Motor neuron (in vitro differentiated cells): ENCODE measurements at regions not wholly inside any gene's neighbourhood (a gene's known extent, or its start where the extent isn't known, plus 50 kb on each side); places are given as distances from the start of the nearest gene placed in this dataset.
"Not testable (repeated sequence)": the region's sequence is repeated elsewhere in the genome, so short reads cannot be mapped to it uniquely, and the experiment has no call there.

ENCODE experiments used
- ATAC-seq, 8 experiments: fragments of 200-7000 bp; cut with Tn5 transposase; replicated peaks in 6 of 8; 2 replicates each; pipeline ENCODE4 v1.8.0; 2021; ENCODE audit warnings: mild to moderate bottlenecking in 8 of 8, moderate library complexity in 8 of 8
- H3K27ac ChIP-seq, 2 donors: fragments of 250-450 bp; sonication (Bioruptor Pico); 2 replicates each; pipeline ENCODE4 v1.9.0; 2021; ENCODE audit warnings: antibody characterized with exemption in 2 of 2, mild to moderate bottlenecking in 2 of 2, moderate library complexity in 1 of 2
- H3K4me1 ChIP-seq, 2 donors: fragments of 250-450 bp; sonication (Bioruptor Pico); replicated peaks in 1 of 2; 2 replicates each; pipeline ENCODE4 v1.6.1; 2021; ENCODE audit warnings: antibody characterized with exemption in 2 of 2, mild to moderate bottlenecking in 2 of 2, moderate library complexity in 1 of 2
- H3K4me3 ChIP-seq, 5 donors: fragments of 250-450 bp; sonication (Bioruptor Pico); 2 replicates each; pipeline ENCODE4 v1.9.0; 2021; ENCODE audit warnings: antibody characterized with exemption in 5 of 5, mild to moderate bottlenecking in 5 of 5, moderate library complexity in 4 of 5
- WGBS, 10 experiments: fragments of 450-650 bp; shearing (Covaris generic); methylation state at CpG; one replicate each; pipeline ENCODE4 v1.0.0; 2022; 5-methylcytosine and 5-hydroxymethylcytosine counted together
- in situ Hi-C, 9 experiments: fragments of 400-800 bp; cut with MboI; loops; one replicate each; pipeline ENCODE4 v1.15.0; 2021; ENCODE audit warnings: low sequenced_read_pairs in 9 of 9, low pct_unique_long_range_greater_than_20kb in 2 of 9; ENCODE audit not compliant: unreplicated experiment in 9 of 9

GRCh38 chr6:97726378-97726777, 443.4 kb upstream of the MMS22L start:
- 20 to 71% (median 50%) methylated on average over 1 to 2 of the region's 2 CpGs; no CpG with 5 or more reads in 3 of the 10 experiments for WGBS, 10 experiments
- no peak overlapping the region for H3K4me3 ChIP-seq
- peak; percentile 23 to 90 (median 76) for ATAC-seq
- H3K27ac ChIP-seq = no peak overlapping the region
- in situ Hi-C loops = no loop called here
- H3K4me1 ChIP-seq = peaks cover 0 to 22% of the 10 kb centered on the region in 2 donors

GRCh38 chr6:97732045-97732444, 449.0 kb upstream of the MMS22L start:
- H3K27ac ChIP-seq = no peak overlapping the region
- WGBS, 10 experiments = 21 to 100% (median 49%) methylated on average over 1 to 3 of the region's 3 CpGs; no CpG with 5 or more reads in 2 of the 10 experiments
- H3K4me1 ChIP-seq = peaks cover 0 to 32% of the 10 kb centered on the region in 2 donors
- in situ Hi-C loops = no loop called here
- H3K4me3 ChIP-seq = no peak overlapping the region
- ATAC-seq = peak in 5 of 8 experiments; percentile 35 to 82 (median 60)

- ATAC-seq = no peak
- in situ Hi-C loops = no loop called here
- H3K27ac ChIP-seq = no peak overlapping the region
- H3K4me1 ChIP-seq = no peaks in the 10 kb centered on the region
- WGBS, 10 experiments = 27 to 100% (median 90%) methylated on average over 1 to 3 of the region's 3 CpGs
- no peak overlapping the region for H3K4me3 ChIP-seq
These were observed 474.6 kb upstream of the MMS22L start for GRCh38 chr6:97757575-97757974.

- Histone ChIP-seq H3K4me1 (peaks cover 0 to 4% of the 10 kb centered on the region in 2 donors), H3K27ac (no peak overlapping the region), H3K4me3 (no peak overlapping the region)
- WGBS, 10 experiments = 0 to 100% (median 75%) methylated on average over 1 of the region's 1 CpG; no CpG with 5 or more reads in 3 of the 10 experiments
- no peak for ATAC-seq
- in situ Hi-C loops = no loop called here
These were observed 482.4 kb upstream of the MMS22L start for GRCh38 chr6:97765461-97765860.

GRCh38 chr6:97771372-97771771, 488.4 kb upstream of the MMS22L start:
- ATAC-seq = peak in 5 of 8 experiments; percentile 33 to 67 (median 53)
- no peak overlapping the region for H3K27ac ChIP-seq
- peaks cover 0 to 8% of the 10 kb centered on the region in 2 donors for H3K4me1 ChIP-seq
- H3K4me3 ChIP-seq = no peak overlapping the region
- in situ Hi-C loops = no loop called here
- WGBS, 10 experiments = 0 to 60% (median 20%) methylated on average over 1 to 2 of the region's 2 CpGs

- Histone ChIP-seq H3K4me3 (no peak overlapping the region), H3K27ac (no peak overlapping the region), H3K4me1 (peaks cover 0 to 8% of the 10 kb centered on the region in 2 donors)
- peak in 1 of 8 experiments; percentile 81 for ATAC-seq
- 20 to 100% (median 90%) methylated on average over 1 to 4 of the region's 5 CpGs; no CpG with 5 or more reads in 5 of the 10 experiments for WGBS, 10 experiments
- in situ Hi-C loops = no loop called here
These were observed 492.0 kb upstream of the MMS22L start for GRCh38 chr6:97775012-97775411.

GRCh38 chr6:97778290-97779038, 495.4 kb upstream of the MMS22L start:
- WGBS, 10 experiments = 20 to 100% (median 76%) methylated on average over 1 to 5 of the region's 5 CpGs
- no peak overlapping the region for H3K27ac ChIP-seq

GRCh38 chr6:97779039-97779766, 496.2 kb upstream of the MMS22L start:
- H3K4me3 ChIP-seq, H3K27ac ChIP-seq, H3K4me1 ChIP-seq, in situ Hi-C loops, ATAC-seq: not testable (repeated sequence)
- 36 to 100% (median 69%) methylated on average over 1 to 5 of the region's 6 CpGs; no CpG with 5 or more reads in 2 of the 10 experiments for WGBS, 10 experiments

More at GRCh38 chr6:97778290-97779038, 495.4 kb upstream of the MMS22L start:
- Histone ChIP-seq H3K4me1 (no peaks in the 10 kb centered on the region), H3K4me3 (no peak overlapping the region)
- in situ Hi-C loops = no loop called here
- no peak for ATAC-seq

- no peak for ATAC-seq
These were observed 508.0 kb upstream of the MMS22L start for GRCh38 chr6:97790926-97791590.

GRCh38 chr6:97805596-97805995, 522.6 kb upstream of the MMS22L start:
- in situ Hi-C loops = no loop called here
- Histone ChIP-seq H3K27ac (no peak overlapping the region), H3K4me3 (no peak overlapping the region), H3K4me1 (peaks cover 0 to 8% of the 10 kb centered on the region in 2 donors)
- ATAC-seq = peak in 1 of 8 experiments; percentile 54

More at GRCh38 chr6:97790926-97791590, 508.0 kb upstream of the MMS22L start:
- H3K4me1 ChIP-seq = no peaks in the 10 kb centered on the region
- H3K27ac ChIP-seq = no peak overlapping the region
- in situ Hi-C loops = no loop called here
- 27 to 92% (median 79%) methylated on average over 1 to 7 of the region's 20 CpGs; no CpG with 5 or more reads in 2 of the 10 experiments for WGBS, 10 experiments
- H3K4me3 ChIP-seq = no peak overlapping the region

- in situ Hi-C loops = no loop called here
- H3K4me1 ChIP-seq = no peaks in the 10 kb centered on the region
- no peak overlapping the region for H3K4me3 ChIP-seq
- ATAC-seq = no peak
- H3K27ac ChIP-seq = no peak overlapping the region
These were observed 529.9 kb upstream of the MMS22L start for GRCh38 chr6:97812940-97813339.

- in situ Hi-C loops = no loop called here
These were observed 531.0 kb upstream of the MMS22L start for GRCh38 chr6:97813889-97814567.

More at GRCh38 chr6:97813889-97814567, 531.0 kb upstream of the MMS22L start:
- peak in 6 of 8 experiments; percentile 17 to 86 (median 64) for ATAC-seq
- H3K27ac ChIP-seq = no peak overlapping the region
- no peak overlapping the region for H3K4me3 ChIP-seq
- 10 to 100% (median 60%) methylated on average over 1 to 2 of the region's 4 CpGs; no CpG with 5 or more reads in 3 of the 10 experiments for WGBS, 10 experiments
- H3K4me1 ChIP-seq = no peaks in the 10 kb centered on the region
